ENCODE measurements at regions not wholly inside any gene's neighbourhood (a gene's known extent, or its start where the extent isn't known, plus 50 kb on each side); places are given as distances from the start of the nearest gene placed in this dataset.
"Not testable (repeated sequence)": the region's sequence is repeated elsewhere in the genome, so short reads cannot be mapped to it uniquely, and the experiment has no call there.

GRCh38 chr12:71385155-71385554, 54.4 kb upstream of the LGR5 start:
- peaks cover 7% of the 10 kb centered on the region for H3K9me3 Mint-ChIP-seq
- TF ChIP-seq CTCF (IDR thresholded peaks at IDR 0.05), result no peak
- H3K27me3 Mint-ChIP-seq (ENCODE audit: low read depth, poor library complexity), result no peaks in the 10 kb centered on the region
- no peak overlapping the region for H3K4me3 Mint-ChIP-seq
- H3K27ac Mint-ChIP-seq, result no peak overlapping the region
- H3K4me1 Mint-ChIP-seq, result peaks cover 5% of the 10 kb centered on the region
- H3K36me3 Mint-ChIP-seq (ENCODE audit: low read depth), result no peaks in the 10 kb centered on the region
- DNase-seq, result no peak

GRCh38 chr12:71376711-71377355, 62.8 kb upstream of the LGR5 start:
- H3K9me3 Mint-ChIP-seq; H3K4me3 Mint-ChIP-seq; H3K36me3 Mint-ChIP-seq (ENCODE audit: low read depth); H3K4me1 Mint-ChIP-seq; DNase-seq; H3K27ac Mint-ChIP-seq; H3K27me3 Mint-ChIP-seq (ENCODE audit: low read depth, poor library complexity): not testable (repeated sequence)

- Mint-ChIP-seq H3K27me3 (ENCODE audit: low read depth, poor library complexity) (peaks cover 2% of the 10 kb centered on the region), H3K4me3 (no peak overlapping the region), H3K4me1 (no peaks in the 10 kb centered on the region), H3K9me3 (no peaks in the 10 kb centered on the region), H3K36me3 (ENCODE audit: low read depth) (no peaks in the 10 kb centered on the region), H3K27ac (no peak overlapping the region)
- no peak for TF ChIP-seq CTCF (IDR thresholded peaks at IDR 0.05)
- no peak for DNase-seq
Measured at GRCh38 chr12:71371122-71371521, 68.5 kb upstream of the LGR5 start.

GRCh38 chr12:71360013-71360412, 79.6 kb upstream of the LGR5 start:
- Mint-ChIP-seq H3K36me3 (ENCODE audit: low read depth) (no peaks in the 10 kb centered on the region), H3K27ac (no peak overlapping the region), H3K9me3 (peaks cover 34% of the 10 kb centered on the region), H3K4me3 (no peak overlapping the region), H3K4me1 (peaks cover 3% of the 10 kb centered on the region), H3K27me3 (ENCODE audit: low read depth, poor library complexity) (no peaks in the 10 kb centered on the region)
- no peak for DNase-seq
- no peak for TF ChIP-seq CTCF (IDR thresholded peaks at IDR 0.05)

- Mint-ChIP-seq H3K9me3 (peaks cover 35% of the 10 kb centered on the region), H3K36me3 (ENCODE audit: low read depth) (no peaks in the 10 kb centered on the region), H3K27ac (no peak overlapping the region), H3K4me1 (peaks cover 11% of the 10 kb centered on the region), H3K27me3 (ENCODE audit: low read depth, poor library complexity) (no peaks in the 10 kb centered on the region), H3K4me3 (no peak overlapping the region)
- DNase-seq, result no peak
- no peak for TF ChIP-seq CTCF (IDR thresholded peaks at IDR 0.05)
Measured at GRCh38 chr12:71356569-71356968, 83.0 kb upstream of the LGR5 start.

- H3K36me3 Mint-ChIP-seq (ENCODE audit: low read depth), result no peaks in the 10 kb centered on the region
- H3K27ac Mint-ChIP-seq, result no peak overlapping the region
- DNase-seq, result no peak
- TF ChIP-seq CTCF (IDR thresholded peaks at IDR 0.05), result no peak
- no peaks in the 10 kb centered on the region for H3K27me3 Mint-ChIP-seq (ENCODE audit: low read depth, poor library complexity)
- H3K4me1 Mint-ChIP-seq, result peaks cover 11% of the 10 kb centered on the region
- H3K9me3 Mint-ChIP-seq, result peaks cover 20% of the 10 kb centered on the region
- H3K4me3 Mint-ChIP-seq, result no peak overlapping the region
Measured at GRCh38 chr12:71354871-71355270, 84.7 kb upstream of the LGR5 start.
